ENCODE measurements at regions not wholly inside any gene's neighbourhood (a gene's known extent, or its start where the extent isn't known, plus 50 kb on each side); places are given as distances from the start of the nearest gene placed in this dataset.
A peak's percentile ranks its signal among the peaks of the same experiment; 100 is the strongest.

- TF ChIP-seq CTCF (IDR thresholded peaks at IDR 0.05) (peak in 1 of 3 experiments; percentile 20), POLR2A (IDR thresholded peaks at IDR 0.05; ENCODE audit: low read depth) (no peak)
Observed at GRCh38 chr20:24149881-24150307, 161.3 kb upstream of the GGTLC1 start.
